Keratinocyte (primary cell): ENCODE measurements at regions not wholly inside any gene's neighbourhood (a gene's known extent, or its start where the extent isn't known, plus 50 kb on each side); places are given as distances from the start of the nearest gene placed in this dataset.

Source experiments
- DNase-seq: peaks from one replicate; pipeline ENCODE4 v3.0.0-alpha.2; 2011; ENCODE audit warnings: low read depth, missing footprints, low spot score
- FAIRE-seq: peaks from 2 replicates; lab custom pipeline; 2011; peaks lifted over from hg19 to GRCh38; lab: Jason Lieb, UNC
- H2AFZ ChIP-seq: 2 replicates; pipeline ENCODE4 v1.6.0; 2012; ENCODE audit warnings: low read length, control low read depth, inconsistent platforms; ENCODE audit not compliant: control insufficient read depth
- H3K27ac ChIP-seq: 2 replicates; pipeline ENCODE4 v1.5.1; 2011; ENCODE audit warnings: low read length; ENCODE audit not compliant: control insufficient read depth, insufficient read depth
- H3K27me3 ChIP-seq: 3 replicates; pipeline ENCODE4 v1.6.0; 2011; ENCODE audit warnings: low read length; ENCODE audit not compliant: control insufficient read depth, insufficient read depth; ENCODE audit errors: extremely low read depth
- H3K36me3 ChIP-seq, 2 experiments: 2 replicates in 1 of 2; 3 replicates in 1 of 2; pipeline ENCODE4 v1.5.1; 2011; ENCODE audit warnings: low read length in 2 of 2, mild to moderate bottlenecking in 1 of 2; ENCODE audit not compliant: control insufficient read depth in 2 of 2, insufficient read depth in 2 of 2; ENCODE audit errors: extremely low read depth in 1 of 2
- H3K4me1 ChIP-seq: 3 replicates; pipeline ENCODE4 v1.5.1; 2011; ENCODE audit warnings: low read length; ENCODE audit not compliant: control insufficient read depth, insufficient read depth; ENCODE audit errors: extremely low read depth
- H3K4me2 ChIP-seq: 3 replicates; pipeline ENCODE4 v1.6.0; 2011; ENCODE audit warnings: low read depth, low read length; ENCODE audit not compliant: control insufficient read depth, insufficient read depth; ENCODE audit errors: extremely low read depth
- H3K4me3 ChIP-seq, 3 experiments: fragments of 200-600 bp in 1 of 3; sonication (generic) in 1 of 3; 2 replicates in 2 of 3; 3 replicates in 1 of 3; pipeline ENCODE4 v1.5.1; 2011 to 2016; ENCODE audit warnings: low read length in 3 of 3, mild to moderate bottlenecking in 3 of 3, control low read depth in 2 of 3, inconsistent platforms in 1 of 3, low read depth in 1 of 3, mixed read lengths in 1 of 3, mixed run types in 1 of 3, moderate library complexity in 1 of 3; ENCODE audit not compliant: control insufficient read depth in 2 of 3, insufficient read depth in 2 of 3; ENCODE audit errors: extremely low read depth in 1 of 3
- H3K79me2 ChIP-seq: 2 replicates; pipeline ENCODE4 v1.6.0; 2012; ENCODE audit warnings: low read length; ENCODE audit not compliant: control insufficient read depth, insufficient read depth
- H3K9ac ChIP-seq: 3 replicates; pipeline ENCODE4 v1.6.0; 2011; ENCODE audit warnings: low read length; ENCODE audit not compliant: control insufficient read depth, insufficient read depth; ENCODE audit errors: extremely low read depth
- H3K9me1 ChIP-seq: 3 replicates; pipeline ENCODE4 v1.6.0; 2011; ENCODE audit warnings: low read length; ENCODE audit not compliant: control insufficient read depth, insufficient read depth; ENCODE audit errors: extremely low read depth
- H3K9me3 ChIP-seq: 2 replicates; pipeline ENCODE4 v1.5.1; 2012; ENCODE audit warnings: low read depth, low read length; ENCODE audit not compliant: control insufficient read depth
- H4K20me1 ChIP-seq: 3 replicates; pipeline ENCODE4 v1.6.0; 2011; ENCODE audit warnings: low read length; ENCODE audit not compliant: control insufficient read depth, insufficient read depth; ENCODE audit errors: extremely low read depth
- EZH2 ChIP-seq: IDR thresholded peaks from one replicate; pipeline ENCODE4 v1.6.1; 2012; ENCODE audit warnings: inconsistent platforms, mild to moderate bottlenecking, low read length, moderate library complexity
- dilution Hi-C: fragments of 300-500 bp; cut with MboI; formaldehyde crosslinking; loops from one replicate; pipeline ENCODE4 v1.7.0; 2020; ENCODE audit warnings: low sequenced_read_pairs; ENCODE audit not compliant: extremely low pct_ligation_motif_present
- TF ChIP-seq, protein P1 (sequence below), 3 experiments: IDR thresholded peaks in 1 of 3; conservative IDR thresholded peaks in 1 of 3; optimal IDR thresholded peaks in 1 of 3; 2 replicates in 2 of 3; 3 replicates in 1 of 3; pipeline versions ENCODE3 to v1.5.1; 2011; ENCODE audit warnings: low read length in 3 of 3, mild to moderate bottlenecking in 3 of 3, moderate library complexity in 2 of 3, control low read depth in 1 of 3, inconsistent platforms in 1 of 3; ENCODE audit not compliant: insufficient read depth in 2 of 3; ENCODE audit errors: extremely low read depth in 1 of 3

DNA sequence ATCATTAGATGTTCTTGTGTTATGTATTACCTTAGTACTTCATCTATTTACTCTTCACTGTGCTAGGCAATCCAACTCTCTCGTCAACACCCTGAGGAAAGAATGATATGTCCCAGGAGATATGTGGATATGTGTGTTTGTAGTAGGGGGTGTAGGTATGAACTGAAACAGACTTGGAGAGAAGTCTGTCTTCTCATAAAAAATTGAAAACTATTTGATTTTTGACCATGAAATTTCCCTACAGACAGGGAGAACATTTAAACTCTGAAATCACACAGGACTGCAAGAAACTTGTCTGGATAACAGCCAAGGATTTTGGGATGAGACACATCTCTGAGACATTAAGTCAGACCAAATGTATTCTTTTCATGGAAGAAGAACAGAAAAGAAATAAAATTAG is 967.0 kb upstream of the FAT3 start:
- H3K9ac ChIP-seq, result no peak overlapping the region
- no peak overlapping the region for H3K4me3 ChIP-seq
- H3K27me3 ChIP-seq, result no peaks in the 10 kb centered on the region
- no peak for FAIRE-seq
- dilution Hi-C loops, result no loop called here
- DNase-seq, result no peak
- no peaks in the 10 kb centered on the region for H4K20me1 ChIP-seq
- H3K9me1 ChIP-seq, result no peaks in the 10 kb centered on the region
- H3K4me2 ChIP-seq, result no peak overlapping the region
- no peak overlapping the region for H3K27ac ChIP-seq
- H2AFZ ChIP-seq, result no peak overlapping the region
- no peaks in the 10 kb centered on the region for H3K36me3 ChIP-seq
- TF ChIP-seq, protein P1, sequence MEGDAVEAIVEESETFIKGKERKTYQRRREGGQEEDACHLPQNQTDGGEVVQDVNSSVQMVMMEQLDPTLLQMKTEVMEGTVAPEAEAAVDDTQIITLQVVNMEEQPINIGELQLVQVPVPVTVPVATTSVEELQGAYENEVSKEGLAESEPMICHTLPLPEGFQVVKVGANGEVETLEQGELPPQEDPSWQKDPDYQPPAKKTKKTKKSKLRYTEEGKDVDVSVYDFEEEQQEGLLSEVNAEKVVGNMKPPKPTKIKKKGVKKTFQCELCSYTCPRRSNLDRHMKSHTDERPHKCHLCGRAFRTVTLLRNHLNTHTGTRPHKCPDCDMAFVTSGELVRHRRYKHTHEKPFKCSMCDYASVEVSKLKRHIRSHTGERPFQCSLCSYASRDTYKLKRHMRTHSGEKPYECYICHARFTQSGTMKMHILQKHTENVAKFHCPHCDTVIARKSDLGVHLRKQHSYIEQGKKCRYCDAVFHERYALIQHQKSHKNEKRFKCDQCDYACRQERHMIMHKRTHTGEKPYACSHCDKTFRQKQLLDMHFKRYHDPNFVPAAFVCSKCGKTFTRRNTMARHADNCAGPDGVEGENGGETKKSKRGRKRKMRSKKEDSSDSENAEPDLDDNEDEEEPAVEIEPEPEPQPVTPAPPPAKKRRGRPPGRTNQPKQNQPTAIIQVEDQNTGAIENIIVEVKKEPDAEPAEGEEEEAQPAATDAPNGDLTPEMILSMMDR (optimal IDR thresholded peaks at IDR 0.05 in 1 of 3, IDR thresholded peaks at IDR 0.05 in 1 of 3, conservative IDR thresholded peaks at IDR 0.05 in 1 of 3; ENCODE audit: extremely low read depth in 1 of 3, insufficient read depth in 2 of 3, low read length in 3 of 3), result no peak
- TF ChIP-seq EZH2, result no peak
- no peaks in the 10 kb centered on the region for H3K9me3 ChIP-seq
- H3K79me2 ChIP-seq, result no peaks in the 10 kb centered on the region
- H3K4me1 ChIP-seq, result no peaks in the 10 kb centered on the region

DNA sequence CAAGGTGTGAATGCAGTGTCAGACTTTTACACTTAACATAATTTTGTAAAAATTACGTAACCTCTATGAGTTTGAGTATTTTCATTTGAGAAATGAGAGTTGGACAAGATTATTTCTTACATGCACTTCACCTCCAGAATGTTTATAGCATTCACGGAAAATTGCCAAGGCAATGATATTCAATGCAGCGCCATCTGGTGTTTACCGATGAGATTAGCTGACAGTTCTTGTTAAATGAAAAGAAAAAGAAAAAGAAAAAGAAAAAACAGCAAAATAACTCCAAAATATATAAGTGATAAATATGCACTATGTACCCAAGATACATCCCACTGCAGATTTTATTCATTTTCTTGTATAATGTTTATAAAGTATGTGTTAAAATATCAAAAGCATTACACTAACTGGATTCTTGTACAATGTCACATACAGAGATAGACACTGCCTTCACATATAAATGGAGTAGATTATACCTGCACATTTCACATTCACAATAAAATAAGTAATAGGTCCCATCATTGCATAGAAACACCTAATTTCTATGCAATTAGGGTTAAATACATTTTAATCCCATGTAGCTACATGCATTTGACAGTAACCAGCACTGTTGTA is 976.3 kb upstream of the FAT3 start:
- DNase-seq, result no peak
- no peaks in the 10 kb centered on the region for H3K79me2 ChIP-seq
- H4K20me1 ChIP-seq, result no peaks in the 10 kb centered on the region
- H3K9ac ChIP-seq, result no peak overlapping the region
- H2AFZ ChIP-seq, result no peak overlapping the region
- no peak overlapping the region for H3K4me2 ChIP-seq
- H3K27ac ChIP-seq, result no peak overlapping the region
- no peaks in the 10 kb centered on the region for H3K9me3 ChIP-seq
- dilution Hi-C loops, result no loop called here
- H3K4me3 ChIP-seq, result no peak overlapping the region
- no peaks in the 10 kb centered on the region for H3K9me1 ChIP-seq
- no peaks in the 10 kb centered on the region for H3K4me1 ChIP-seq
- TF ChIP-seq EZH2, result no peak
- TF ChIP-seq, protein P1 (optimal IDR thresholded peaks at IDR 0.05 in 1 of 3, IDR thresholded peaks at IDR 0.05 in 1 of 3, conservative IDR thresholded peaks at IDR 0.05 in 1 of 3; ENCODE audit: extremely low read depth in 1 of 3, insufficient read depth in 2 of 3, low read length in 3 of 3), result peak in 2 of 3 experiments; percentile 46 to 47
- no peaks in the 10 kb centered on the region for H3K27me3 ChIP-seq
- no peak for FAIRE-seq
- H3K36me3 ChIP-seq, result no peaks in the 10 kb centered on the region
